ENCODE measurements at regions not wholly inside any gene's neighbourhood (a gene's known extent, or its start where the extent isn't known, plus 50 kb on each side); places are given as distances from the start of the nearest gene placed in this dataset.
"Not testable (repeated sequence)": the region's sequence is repeated elsewhere in the genome, so short reads cannot be mapped to it uniquely, and the experiment has no call there.

DNA sequence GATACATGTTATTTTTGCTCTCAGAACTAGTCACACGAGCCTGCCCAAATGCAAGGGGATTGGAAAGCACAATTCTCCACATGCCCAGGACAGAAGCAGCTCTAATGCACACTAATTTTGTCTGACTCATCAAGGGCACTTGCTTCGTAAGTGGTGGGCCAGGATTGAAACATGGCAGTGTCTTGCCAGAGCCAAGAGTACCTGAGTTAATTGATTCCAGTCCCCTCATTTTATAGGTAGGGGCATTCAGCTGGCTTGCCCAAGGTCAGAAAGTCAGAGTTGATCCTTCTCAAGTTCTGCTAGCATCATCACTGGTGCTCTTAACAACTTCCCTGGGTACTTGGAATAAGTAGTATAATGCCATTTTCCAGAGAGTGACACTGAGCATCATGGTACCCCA is 356.1 kb downstream of the ZNF326 start:
- DNase-seq (ENCODE audit: low read depth in 2 of 2), result no peak

DNA sequence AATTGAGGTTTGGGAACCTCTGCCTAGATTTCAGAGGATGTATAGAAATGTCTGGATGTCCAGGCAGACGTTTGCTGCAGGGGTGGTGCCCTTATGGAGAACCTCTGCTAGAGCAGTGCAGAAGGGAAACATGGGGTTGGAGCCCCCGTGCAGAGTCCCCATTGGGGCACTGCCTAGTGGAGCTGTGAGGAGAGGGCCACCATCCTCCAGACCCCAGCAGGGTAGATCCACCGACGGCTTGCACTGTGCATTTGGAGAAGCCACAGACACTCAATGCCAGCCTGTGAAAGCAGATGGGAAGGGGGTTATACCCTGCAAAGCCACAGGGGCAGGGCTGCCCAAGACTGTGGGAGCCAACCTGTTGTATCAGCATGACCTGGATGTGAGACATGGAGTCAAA is 354.6 kb downstream of the ZNF326 start:
- DNase-seq (ENCODE audit: low read depth in 2 of 2), result no peak

DNA sequence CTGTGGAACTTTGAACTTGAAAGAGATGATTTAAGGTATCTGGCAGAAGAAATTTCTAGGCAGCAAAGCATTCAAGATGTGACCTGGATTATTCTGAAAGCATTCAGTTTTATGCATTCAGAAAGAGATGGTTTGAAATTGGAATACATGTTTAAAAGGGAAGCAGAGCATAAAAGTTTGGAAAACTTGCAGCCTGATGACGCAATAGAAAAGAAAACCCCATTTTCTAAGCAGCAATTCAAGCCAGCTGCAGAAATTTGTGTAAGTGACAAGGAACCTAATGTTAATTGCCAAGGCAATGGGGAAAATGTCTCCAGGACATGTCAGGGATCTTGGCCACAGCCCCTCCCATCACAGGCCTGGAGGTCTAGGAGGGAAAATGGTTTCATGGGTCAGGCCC is 354.0 kb downstream of the ZNF326 start:
- no peak for DNase-seq (ENCODE audit: low read depth in 2 of 2)

DNA sequence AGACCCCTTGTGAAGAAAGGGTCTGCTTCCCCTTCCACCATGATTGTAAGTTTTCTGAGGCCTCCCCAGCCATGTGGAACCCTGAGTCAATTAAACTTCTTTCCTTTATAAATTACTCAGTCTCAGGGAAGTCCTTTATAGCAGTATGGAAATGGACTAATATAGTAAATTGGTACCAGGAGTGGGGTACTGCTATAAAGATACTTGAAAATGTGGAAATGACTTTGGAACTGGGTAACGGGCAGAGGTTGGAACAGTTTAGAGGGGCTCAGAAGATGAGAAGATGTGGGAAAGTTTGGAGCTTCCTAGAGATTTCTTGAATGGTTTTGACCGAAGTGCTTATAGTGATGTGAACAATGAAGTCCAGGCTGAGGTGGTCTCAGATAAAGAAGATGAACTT is 353.5 kb downstream of the ZNF326 start:
- DNase-seq (ENCODE audit: low read depth in 2 of 2), result not testable (repeated sequence)

DNA sequence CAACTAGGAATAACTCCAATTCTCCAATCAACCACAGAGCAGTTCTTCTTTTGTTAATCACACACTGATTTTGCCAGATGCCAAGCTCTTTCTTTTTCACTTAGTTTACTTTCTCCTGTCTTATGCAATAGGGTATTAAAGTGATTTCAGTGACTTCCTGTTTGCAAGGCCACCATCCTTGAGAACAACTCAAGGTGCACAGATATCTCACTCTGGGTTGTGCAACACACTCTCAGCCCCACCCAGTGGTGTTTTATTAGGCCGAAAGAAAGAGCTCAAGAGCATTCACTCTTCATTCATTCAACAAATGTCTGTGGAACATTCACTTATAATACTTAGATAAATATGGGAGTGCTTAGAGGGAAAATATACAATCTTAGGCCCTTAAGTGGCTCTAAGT is 352.5 kb downstream of the ZNF326 start:
- no peak for DNase-seq (ENCODE audit: low read depth in 2 of 2)

DNA sequence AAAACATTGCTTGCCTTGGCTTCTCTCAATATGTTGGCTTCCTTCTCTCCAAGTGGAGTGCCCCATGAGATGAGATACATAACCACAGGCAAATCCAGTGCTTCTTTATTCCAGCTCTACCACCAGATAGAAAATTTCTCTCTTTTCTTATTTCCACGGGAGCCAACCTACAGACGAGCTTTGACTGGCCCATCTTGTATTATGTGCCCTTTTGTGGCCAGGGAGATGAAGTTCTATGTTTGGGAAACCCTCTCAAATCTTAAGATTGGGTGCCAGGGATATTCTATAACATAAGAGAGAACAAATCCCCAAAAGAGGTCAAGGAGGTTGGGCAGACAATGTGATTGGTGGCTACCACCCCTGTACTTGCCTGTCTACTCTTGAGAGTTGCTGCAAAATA is 351.8 kb downstream of the ZNF326 start:
- DNase-seq (ENCODE audit: low read depth in 2 of 2), result no peak

DNA sequence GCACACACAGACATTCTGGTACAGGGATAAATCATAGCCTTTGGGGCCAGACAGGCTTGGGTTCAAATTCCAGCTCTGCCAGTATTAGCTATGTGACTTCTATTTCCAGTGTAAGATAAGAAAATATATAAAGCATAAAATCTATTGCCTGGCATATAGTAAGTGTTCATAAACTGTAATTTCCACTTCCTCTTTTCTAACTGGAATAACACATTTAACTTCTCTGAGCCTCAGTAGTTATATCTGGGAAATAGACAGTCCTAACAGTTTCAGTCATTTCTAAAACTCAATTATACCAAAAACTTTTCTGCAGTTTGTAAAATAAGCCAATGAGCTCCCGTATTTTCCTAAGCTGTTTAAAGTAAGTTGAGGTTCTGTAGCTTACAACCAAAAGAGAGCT is 351.4 kb downstream of the ZNF326 start:
- no peak for DNase-seq (ENCODE audit: low read depth in 2 of 2)

DNA sequence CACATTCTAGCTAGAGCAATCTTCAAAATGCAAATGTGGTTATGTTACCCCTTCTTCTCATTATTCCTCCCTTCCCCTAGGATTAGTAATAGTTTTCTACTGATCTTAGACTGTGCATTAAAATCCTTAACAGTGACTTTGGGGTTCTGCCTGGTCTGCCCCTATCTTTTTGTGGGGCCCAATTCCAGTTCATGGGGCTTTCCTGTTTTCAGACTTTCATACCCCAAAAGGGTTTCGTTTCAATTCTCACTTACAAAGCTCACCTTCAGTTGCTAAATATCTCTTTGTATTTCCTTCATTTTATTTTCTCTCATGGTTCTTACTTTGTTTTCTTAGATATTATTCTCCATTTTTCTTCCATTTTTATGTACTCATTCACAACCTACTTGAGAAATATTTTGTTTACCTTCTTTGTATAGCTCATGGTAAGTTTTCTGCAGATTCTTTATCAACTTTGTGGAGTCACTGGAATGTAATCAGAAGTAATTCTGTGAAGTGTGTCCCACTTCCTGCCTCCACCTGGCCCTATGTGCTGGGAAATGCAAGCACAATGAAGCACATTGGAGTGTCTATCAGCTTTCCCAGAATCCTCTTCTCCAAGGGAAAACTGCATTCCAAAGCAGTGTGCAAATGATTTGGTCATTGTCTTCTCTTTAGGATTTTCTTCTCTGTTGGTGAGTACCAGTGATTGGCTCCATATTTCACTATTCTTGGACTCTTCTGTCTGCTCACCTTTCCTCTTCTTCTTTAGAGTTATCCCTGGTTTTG is 350.2 kb downstream of the ZNF326 start:
- no peak for DNase-seq (ENCODE audit: low read depth in 2 of 2)

DNA sequence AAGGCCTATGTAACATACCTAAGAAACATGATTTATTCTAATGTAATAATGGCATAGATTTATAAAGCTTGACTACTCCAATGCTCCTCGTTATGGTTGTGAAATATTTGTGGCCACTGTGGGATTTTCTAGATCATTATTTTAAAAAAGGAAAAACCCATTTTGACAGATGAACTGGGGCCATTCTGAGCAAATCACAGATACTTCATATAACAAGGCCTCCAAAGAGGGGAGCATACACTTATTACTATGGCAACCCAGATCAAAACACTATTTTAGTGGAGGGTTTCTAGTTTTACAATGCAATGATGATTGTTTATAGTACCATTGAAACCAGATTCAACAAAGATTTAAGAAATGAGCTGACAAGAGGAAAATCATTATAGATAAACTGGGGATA is 346.6 kb downstream of the ZNF326 start:
- DNase-seq (ENCODE audit: low read depth in 2 of 2), result no peak

DNA sequence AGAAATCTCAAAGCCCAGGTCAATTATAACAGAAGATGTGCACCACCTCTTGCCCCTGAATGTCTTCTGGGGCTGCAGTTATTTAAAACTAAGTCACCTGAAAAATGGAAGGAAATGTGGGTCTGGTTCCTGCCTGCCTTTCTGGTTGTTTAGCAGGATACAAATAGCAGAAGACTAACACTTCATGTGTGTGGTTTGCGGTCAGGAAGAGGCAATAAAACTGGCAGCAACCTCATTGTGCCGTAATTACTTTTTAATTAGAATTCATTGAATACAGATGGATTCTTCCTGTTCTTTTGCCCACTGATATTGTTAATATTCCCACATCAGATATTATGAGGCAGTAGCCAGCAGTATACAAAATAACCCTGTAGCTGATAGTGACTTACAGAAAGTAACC is 345.7 kb downstream of the ZNF326 start:
- no peak for DNase-seq (ENCODE audit: low read depth in 2 of 2)

DNA sequence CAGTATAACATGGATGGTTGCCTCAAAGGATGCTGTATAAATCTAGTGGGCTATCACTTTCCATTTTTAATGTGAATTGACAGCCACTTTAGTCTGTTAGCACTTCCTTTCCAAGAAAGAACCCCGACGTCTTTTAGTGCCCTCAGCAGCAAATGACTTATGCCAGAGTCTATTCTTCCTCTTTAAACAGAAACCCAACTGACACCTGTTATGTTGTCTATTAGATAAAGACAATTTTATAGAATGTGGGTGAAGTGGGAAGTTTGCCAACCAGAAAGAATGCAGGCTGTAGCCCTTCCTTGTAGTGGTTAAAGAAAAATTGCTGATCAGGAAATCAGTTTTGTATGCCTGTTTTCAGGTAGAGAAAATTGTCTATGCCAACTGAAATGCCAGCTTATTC is 344.9 kb downstream of the ZNF326 start:
- no peak for DNase-seq (ENCODE audit: low read depth in 2 of 2)

DNA sequence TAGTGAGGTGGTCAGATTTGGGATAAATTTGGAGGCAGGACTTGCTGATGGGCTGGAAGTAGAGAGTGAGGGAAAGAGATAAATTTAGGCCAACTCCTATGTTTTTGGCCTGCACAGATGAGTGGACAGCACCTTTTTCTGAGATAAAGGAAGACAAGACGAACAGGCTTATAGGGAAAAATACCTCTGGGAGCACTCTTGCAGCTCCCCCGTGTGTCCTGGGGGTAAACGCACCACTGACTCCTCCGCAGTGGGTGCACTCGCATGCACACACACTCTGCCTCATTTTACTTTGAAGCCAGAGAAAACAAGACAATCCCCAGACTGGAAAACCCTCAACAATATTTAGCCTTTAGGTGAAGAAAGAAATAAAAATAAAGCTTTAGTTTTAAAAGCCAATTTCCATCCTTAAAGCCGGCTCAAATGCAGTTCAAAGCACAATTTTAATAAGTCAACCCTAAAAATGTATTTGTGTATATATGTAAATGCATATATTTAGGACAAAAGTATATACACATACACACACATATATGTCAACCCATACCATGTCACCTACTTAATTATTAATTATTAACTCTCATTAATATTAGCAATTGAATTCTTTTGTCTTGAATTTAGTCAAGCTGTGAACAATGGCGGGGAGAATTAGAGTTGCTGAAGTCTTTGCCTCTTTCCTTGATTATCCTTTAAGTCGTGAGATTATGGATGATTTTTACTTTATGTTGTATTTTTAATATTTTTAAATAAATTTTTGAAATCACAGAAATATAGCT is 341.8 kb downstream of the ZNF326 start:
- no peak for DNase-seq (ENCODE audit: low read depth in 2 of 2)

DNA sequence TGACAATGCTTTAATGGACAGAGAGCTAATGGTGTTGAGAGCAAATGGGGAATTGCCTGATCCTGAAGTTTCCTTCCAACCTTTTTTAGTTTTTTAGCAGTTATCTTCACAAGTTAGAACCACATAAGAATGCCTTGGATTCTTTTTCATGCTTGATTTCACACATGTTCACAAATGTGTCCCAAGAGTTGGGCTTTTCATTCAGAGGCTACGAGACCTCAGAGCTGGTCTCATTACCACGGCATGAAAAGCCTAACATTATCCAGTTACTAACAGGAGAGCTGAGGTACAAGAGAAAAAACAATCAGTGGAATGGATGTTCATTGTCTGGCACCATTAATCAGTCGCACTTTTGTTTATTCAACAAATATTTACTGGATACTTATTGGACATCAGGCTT is 340.6 kb downstream of the ZNF326 start:
- no peak for DNase-seq (ENCODE audit: low read depth in 2 of 2)

DNA sequence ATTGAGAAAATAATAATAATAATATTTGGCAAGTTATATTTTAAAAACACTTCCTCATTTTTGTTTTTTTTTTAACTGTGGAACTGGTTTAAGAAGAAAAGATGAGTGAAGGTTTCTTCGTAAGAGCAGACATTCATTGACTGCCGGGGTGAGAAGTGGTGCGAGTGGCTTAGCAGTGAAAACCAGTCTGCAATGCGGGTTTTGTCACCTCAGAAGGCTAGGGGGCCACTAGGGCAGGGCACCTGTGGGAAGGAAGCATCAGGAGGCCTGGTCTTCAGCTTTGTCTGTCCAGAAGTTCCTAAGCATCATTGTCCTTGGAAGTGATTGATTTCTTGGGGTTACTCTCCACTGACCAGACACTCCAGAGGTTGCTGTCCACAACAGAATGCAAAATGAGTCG is 339.2 kb downstream of the ZNF326 start:
- no peak for DNase-seq (ENCODE audit: low read depth in 2 of 2)

DNA sequence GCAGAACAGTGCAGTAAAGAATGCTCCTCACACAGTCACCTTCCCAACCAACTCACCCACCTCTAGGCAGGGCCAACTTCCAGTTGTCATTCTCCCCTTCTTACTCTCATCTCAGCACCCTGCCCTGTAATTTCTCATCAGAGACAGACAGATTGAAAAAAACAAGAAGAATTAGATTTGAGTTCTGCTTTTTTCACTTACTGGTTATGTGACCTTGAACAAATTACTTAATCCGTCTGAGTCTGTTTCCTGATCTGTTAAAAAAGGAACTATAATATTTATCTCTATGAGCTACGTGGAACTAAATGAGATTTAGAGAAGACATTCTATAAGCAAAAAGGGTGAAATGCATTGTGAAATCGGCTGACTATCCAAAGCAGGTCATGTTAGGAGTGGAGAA is 330.3 kb downstream of the ZNF326 start:
- DNase-seq (ENCODE audit: low read depth in 2 of 2), result no peak

DNA sequence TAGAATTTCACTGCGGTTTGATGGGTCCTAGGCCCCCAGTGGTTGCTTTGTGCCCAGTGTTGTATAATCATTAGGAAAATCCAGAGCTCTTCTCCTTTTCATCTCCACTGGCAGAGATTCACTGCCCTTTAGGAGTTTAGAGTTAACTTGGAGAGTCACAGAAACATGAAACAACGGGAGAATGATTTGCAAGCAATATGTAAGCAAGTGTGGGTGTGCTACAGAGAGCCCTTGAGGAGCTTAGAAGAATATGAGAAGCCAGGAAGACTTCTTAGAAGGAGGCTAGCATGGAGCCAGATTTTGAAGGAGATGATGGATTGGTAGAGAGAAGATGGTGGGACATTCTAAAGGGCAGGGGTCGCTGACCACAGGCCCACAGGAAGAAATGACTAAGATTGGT is 327.3 kb downstream of the ZNF326 start:
- DNase-seq (ENCODE audit: low read depth in 2 of 2), result no peak

DNA sequence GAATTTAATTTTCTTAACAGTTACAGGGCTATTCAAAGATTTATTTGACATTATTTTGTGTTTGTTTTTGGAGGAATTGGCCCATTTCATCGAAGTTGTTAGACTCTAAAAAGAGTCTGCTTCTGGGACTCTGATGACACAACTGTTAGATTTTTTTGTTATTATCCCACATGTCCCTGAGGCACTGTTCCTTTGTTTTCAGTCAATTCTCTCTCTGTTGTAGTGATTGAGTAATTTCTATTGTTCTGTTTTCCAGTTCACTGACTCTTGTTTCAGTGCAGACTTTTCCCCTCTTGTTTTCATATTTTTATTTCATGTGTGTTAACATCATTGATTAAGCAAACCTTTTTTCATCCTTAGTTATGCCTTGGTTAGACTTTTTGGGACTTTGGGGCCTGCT is 325.0 kb downstream of the ZNF326 start:
- no peak for DNase-seq (ENCODE audit: low read depth in 2 of 2)

DNA sequence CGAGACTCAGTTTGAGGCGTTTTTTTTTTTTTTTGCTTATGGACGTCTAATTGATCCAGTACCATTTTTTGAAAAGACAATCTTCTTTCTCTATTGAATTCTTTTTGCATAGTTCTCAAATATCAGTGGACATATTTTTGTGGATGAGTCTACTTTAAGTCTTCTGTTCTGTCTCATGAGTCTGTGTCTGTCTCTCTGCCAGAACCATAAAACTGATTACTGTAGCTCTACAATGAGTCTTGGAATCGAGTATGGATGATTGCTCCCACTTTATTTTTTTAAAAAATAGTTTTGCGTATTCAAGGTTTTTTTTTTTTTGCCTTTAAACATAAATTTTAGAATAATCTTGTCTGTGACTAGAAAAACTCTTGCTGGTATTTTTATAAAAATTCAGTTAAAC is 323.5 kb downstream of the ZNF326 start:
- DNase-seq (ENCODE audit: low read depth in 2 of 2), result no peak

DNA sequence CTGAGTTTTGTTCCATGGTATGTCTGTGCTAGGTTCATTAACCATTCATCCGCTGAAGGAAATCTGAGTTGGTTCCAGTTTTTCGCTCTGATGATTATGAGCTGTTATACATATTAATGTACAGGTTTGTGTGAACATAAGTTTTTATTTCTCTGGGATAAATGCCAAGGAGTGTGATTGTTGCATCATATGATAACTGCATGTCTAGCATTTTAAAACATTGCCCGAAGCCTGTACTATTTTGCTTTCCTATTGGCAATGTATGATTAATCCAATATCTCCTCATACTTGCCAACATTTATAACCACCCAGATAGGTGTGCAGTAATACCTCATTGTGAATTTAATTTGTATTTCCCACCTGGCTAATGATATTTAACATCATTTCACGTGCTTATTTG is 322.7 kb downstream of the ZNF326 start:
- DNase-seq (ENCODE audit: low read depth in 2 of 2), result no peak

DNA sequence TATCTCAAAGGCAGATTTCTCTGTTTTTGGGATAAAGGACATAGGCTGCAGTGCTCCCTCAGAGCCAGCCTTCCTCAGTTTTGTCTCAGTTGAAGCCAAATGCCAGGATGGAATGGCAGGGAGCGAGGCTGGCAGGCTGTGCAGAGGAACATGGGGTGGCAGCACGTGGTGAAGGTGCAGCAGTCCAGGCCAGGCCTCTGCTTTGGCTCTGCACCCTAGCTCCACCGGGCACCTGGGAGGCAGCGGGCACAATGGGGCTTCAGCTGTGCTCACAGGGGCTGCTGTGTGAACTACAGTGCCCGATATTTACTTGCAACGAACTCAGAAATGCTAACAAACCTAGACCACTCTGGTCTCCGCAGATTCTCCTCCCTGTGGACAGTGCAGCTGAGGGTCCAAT is 319.6 kb downstream of the ZNF326 start:
- no peak for DNase-seq (ENCODE audit: low read depth in 2 of 2)

DNA sequence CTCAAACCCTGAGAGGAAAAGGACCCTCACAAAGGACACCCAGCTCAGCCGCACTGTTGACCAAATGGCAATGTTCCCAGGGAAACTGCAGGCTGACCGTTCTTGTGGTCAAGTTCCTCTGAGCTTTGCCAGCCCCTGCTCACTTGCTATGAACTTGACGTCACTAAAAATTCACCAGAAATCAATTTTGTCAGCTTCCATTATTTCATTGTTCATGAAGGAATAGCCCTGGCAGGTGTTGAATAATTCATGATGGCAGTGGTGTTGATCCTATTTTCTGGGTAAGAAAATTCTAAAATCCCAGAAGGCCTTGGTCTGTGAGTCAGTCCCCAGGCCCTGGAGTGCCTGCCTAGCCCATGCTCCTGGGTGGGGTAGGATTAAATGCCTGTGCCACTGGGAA is 318.9 kb downstream of the ZNF326 start:
- no peak for DNase-seq (ENCODE audit: low read depth in 2 of 2)

DNA sequence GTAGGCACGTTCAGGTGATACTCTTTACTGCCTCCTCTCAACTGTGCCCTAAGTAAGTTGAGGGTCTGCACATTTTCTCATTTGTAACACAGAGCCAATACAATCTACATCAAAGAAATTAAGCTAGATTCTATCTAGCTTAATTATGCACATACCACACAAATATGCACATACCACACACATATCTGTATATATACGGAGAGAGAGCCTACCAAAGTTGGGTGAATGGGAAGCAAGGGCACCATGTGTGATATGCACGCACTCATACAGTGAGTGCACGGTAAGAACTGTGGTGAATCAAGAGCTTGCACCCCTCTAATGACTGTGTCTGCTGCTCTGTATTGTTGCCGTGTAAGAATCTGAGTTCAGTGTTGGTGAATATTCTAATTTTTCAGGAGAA is 314.9 kb downstream of the ZNF326 start:
- no peak for DNase-seq (ENCODE audit: low read depth in 2 of 2)

DNA sequence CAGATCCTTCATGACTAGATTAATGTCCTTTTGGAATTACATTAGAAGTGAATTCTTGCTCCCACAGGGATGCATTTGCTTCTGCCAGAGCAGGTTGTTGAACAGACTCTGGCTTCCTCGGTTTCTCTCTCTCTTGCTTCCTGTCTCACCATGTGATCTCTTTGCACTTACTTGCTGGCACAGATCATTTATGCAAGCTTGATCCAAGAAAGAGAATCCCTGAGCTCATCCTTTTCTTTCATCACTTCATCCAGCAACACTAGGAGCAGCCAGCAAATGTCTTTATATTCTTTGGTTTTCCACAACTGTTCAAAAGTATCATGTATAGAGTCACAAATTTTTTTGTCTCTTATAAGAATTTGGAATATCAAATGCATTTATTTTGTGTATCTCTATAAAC is 313.5 kb downstream of the ZNF326 start:
- DNase-seq (ENCODE audit: low read depth in 2 of 2), result no peak
